Astrocyte of the spinal cord (primary cell): ENCODE measurements at regions not wholly inside any gene's neighbourhood (a gene's known extent, or its start where the extent isn't known, plus 50 kb on each side); places are given as distances from the start of the nearest gene placed in this dataset.
"Not testable (repeated sequence)": the region's sequence is repeated elsewhere in the genome, so short reads cannot be mapped to it uniquely, and the experiment has no call there.

Source experiments
- DNase-seq: peaks from one replicate; pipeline ENCODE4 v3.0.0; 2011; ENCODE audit warnings: low read depth, low spot score
- H3K4me3 ChIP-seq: 2 replicates; pipeline ENCODE4 v1.5.1; 2011; ENCODE audit warnings: low read depth, mild to moderate bottlenecking, low read length, moderate library complexity
- CTCF ChIP-seq: IDR thresholded peaks from 2 replicates; pipeline ENCODE4 v1.5.1; 2012; ENCODE audit warnings: low read depth, mild to moderate bottlenecking, low read length, inconsistent platforms
- in situ Hi-C: cut with HindIII; loops from 2 replicates; pipeline ENCODE4 v1.10.0; 2017; ENCODE audit warnings: low sequenced_read_pairs

GRCh38 chrX:3493605-3494004 is 147.2 kb upstream of the MXRA5 start:
- no peak overlapping the region for H3K4me3 ChIP-seq
- in situ Hi-C loops, result no loop called here
- no peak for DNase-seq
- no peak for TF ChIP-seq CTCF

GRCh38 chrX:3485727-3486126 is 139.3 kb upstream of the MXRA5 start:
- no peak for DNase-seq
- in situ Hi-C loops, result no loop called here
- TF ChIP-seq CTCF, result no peak
- H3K4me3 ChIP-seq, result no peak overlapping the region

GRCh38 chrX:3479026-3479425 is 132.6 kb upstream of the MXRA5 start:
- DNase-seq, result no peak
- H3K4me3 ChIP-seq, result no peak overlapping the region
- in situ Hi-C loops, result no loop called here

GRCh38 chrX:3476973-3477372 is 130.5 kb upstream of the MXRA5 start:
- no peak overlapping the region for H3K4me3 ChIP-seq
- no peak for TF ChIP-seq CTCF
- in situ Hi-C loops, result no loop called here
- DNase-seq, result no peak

More at GRCh38 chrX:3479026-3479425, 132.6 kb upstream of the MXRA5 start:
- no peak for TF ChIP-seq CTCF

- H3K4me3 ChIP-seq, in situ Hi-C loops: not testable (repeated sequence)
These were observed 123.8 kb upstream of the MXRA5 start for GRCh38 chrX:3470211-3470679.

GRCh38 chrX:3468031-3468430 is 121.6 kb upstream of the MXRA5 start:
- no peak for TF ChIP-seq CTCF
- no peak for DNase-seq
- no peak overlapping the region for H3K4me3 ChIP-seq
- in situ Hi-C loops, result no loop called here

More at GRCh38 chrX:3470211-3470679, 123.8 kb upstream of the MXRA5 start:
- not testable (repeated sequence) for DNase-seq

- no peak for TF ChIP-seq CTCF
- no peak for DNase-seq
- in situ Hi-C loops, result no loop called here
- no peak overlapping the region for H3K4me3 ChIP-seq
These were observed 118.6 kb upstream of the MXRA5 start for GRCh38 chrX:3465017-3465416.
